GM12878 (cell line): ENCODE measurements at regions not wholly inside any gene's neighbourhood (a gene's known extent, or its start where the extent isn't known, plus 50 kb on each side); places are given as distances from the start of the nearest gene placed in this dataset.

Source experiments
- ATAC-seq: fragments of 200-7000 bp; cut with Tn5 transposase; 3 replicates; pipeline ENCODE4 v1.9.1; 2020; ENCODE audit warnings: mild to moderate bottlenecking, moderate library complexity
- BruUV-seq: library from RNA; stranded (reverse); fragments of 400-500 nt; replicated peaks from 2 replicates; lab custom pipeline; 2021; lab: Mats Ljungman, UMichigan
- CTCF ChIA-PET: fragments of 300-600 bp; sonication (Branson Sonifier 250); formaldehyde crosslinking; extraction: SDS; loops from one replicate; lab custom pipeline; 2021; ENCODE audit warnings: inconsistent platforms; lab: Yijun Ruan, JAX
- POLR2A ChIA-PET: fragments of 350-600 bp; formaldehyde crosslinking; extraction: SDS; loops from one replicate; lab custom pipeline; 2021; ENCODE audit warnings: inconsistent platforms; lab: Charles Lee
- RAD21 ChIA-PET: fragments of 300-600 bp; sonication (Branson Sonifier 250); formaldehyde crosslinking; loops from one replicate; lab custom pipeline; 2023; ENCODE audit warnings: antibody characterized with exemption; ENCODE audit not compliant: unreplicated experiment; lab: Charles Lee
- SMC1A ChIA-PET: fragments of 300-600 bp; sonication (Branson Sonifier 250); formaldehyde crosslinking; loops from one replicate; lab custom pipeline; 2023; ENCODE audit not compliant: unreplicated experiment, uncharacterized antibody; lab: Charles Lee
- DNase-seq: peaks from one replicate; pipeline ENCODE4 v3.0.0-alpha.2; 2011; ENCODE audit warnings: low read depth, low spot score
- FAIRE-seq: peaks from 3 replicates; lab custom pipeline; 2011; peaks lifted over from hg19 to GRCh38; lab: Jason Lieb, UNC
- H2AFZ ChIP-seq: 2 replicates; pipeline ENCODE4 v1.6.0; 2011; ENCODE audit warnings: low read depth, low read length, control low read depth; ENCODE audit not compliant: control insufficient read depth
- H3K27ac ChIP-seq: 2 replicates; pipeline ENCODE4 v1.5.1; 2011; ENCODE audit warnings: control low read depth; ENCODE audit not compliant: control insufficient read depth, insufficient read depth
- H3K27me3 ChIP-seq, 2 experiments: replicated peaks in 1 of 2; 2 replicates each; pipeline versions ENCODE4 v1.6.0 to v1.6.1; 2011; ENCODE audit warnings: low read length in 1 of 2; ENCODE audit not compliant: control insufficient read depth in 2 of 2, insufficient read depth in 2 of 2
- H3K36me3 ChIP-seq, 2 experiments: 2 replicates each; pipeline ENCODE4 v1.5.1; 2011; ENCODE audit warnings: low read length in 1 of 2; ENCODE audit not compliant: control insufficient read depth in 2 of 2, insufficient read depth in 2 of 2
- H3K4me1 ChIP-seq: 2 replicates; pipeline ENCODE4 v1.6.1; 2011; ENCODE audit warnings: mild to moderate bottlenecking, low read length, moderate library complexity, mixed read lengths; ENCODE audit not compliant: control insufficient read depth, insufficient read depth
- H3K4me2 ChIP-seq: 2 replicates; pipeline ENCODE4 v1.6.0; 2011; ENCODE audit warnings: control low read depth; ENCODE audit not compliant: control insufficient read depth, insufficient read depth
- H3K4me3 ChIP-seq: fragments of 200-600 bp; sonication (generic); 2 replicates; pipeline ENCODE4 v1.5.1; 2016
- H3K79me2 ChIP-seq: 2 replicates; pipeline ENCODE4 v1.6.0; 2011; ENCODE audit warnings: low read length; ENCODE audit not compliant: control insufficient read depth, insufficient read depth
- H3K9ac ChIP-seq: 2 replicates; pipeline ENCODE4 v1.8.0; 2011; ENCODE audit warnings: low read length, control low read depth, mixed read lengths; ENCODE audit not compliant: control insufficient read depth, insufficient read depth
- H3K9me3 ChIP-seq: replicated peaks from 3 replicates; pipeline ENCODE4 v1.5.1; 2011; ENCODE audit warnings: mild to moderate bottlenecking, low read length; ENCODE audit not compliant: control insufficient read depth, insufficient read depth
- H4K20me1 ChIP-seq: 2 replicates; pipeline ENCODE4 v1.6.0; 2011; ENCODE audit not compliant: control insufficient read depth, insufficient read depth
- CBX3 ChIP-seq: fragments of 200-600 bp; sonication (generic); IDR thresholded peaks from 2 replicates; pipeline ENCODE4 v1.6.1; 2016; ENCODE audit warnings: low read depth, borderline replicate concordance
- CBX5 ChIP-seq: sonication (generic); IDR thresholded peaks from 2 replicates; pipeline ENCODE4 v1.6.1; 2016; ENCODE audit warnings: low read depth, moderate library complexity, mild to moderate bottlenecking, inconsistent platforms
- CHD2 ChIP-seq: IDR thresholded peaks from 2 replicates; pipeline ENCODE4 v1.6.1; 2011; ENCODE audit warnings: low read depth, low read length, improper control_type of control experiment, borderline replicate concordance
- IKZF2 ChIP-seq, 2 experiments: fragments of 450-650 bp; IDR thresholded peaks; 2 replicates each; pipeline ENCODE4 v1.6.1; 2017; ENCODE audit warnings: mild to moderate bottlenecking in 2 of 2, moderate library complexity in 2 of 2
- NR2C1 ChIP-seq: fragments of 450-650 bp; IDR thresholded peaks from 2 replicates; pipeline ENCODE4 v1.6.1; 2017; ENCODE audit warnings: antibody characterized with exemption, mild to moderate bottlenecking, moderate library complexity
- SMC3 ChIP-seq: IDR thresholded peaks from 2 replicates; pipeline ENCODE4 v1.6.1; 2011; ENCODE audit warnings: low read length, improper control_type of control experiment, borderline replicate concordance
- ZNF207 ChIP-seq: fragments of 450-650 bp; IDR thresholded peaks from 2 replicates; pipeline ENCODE4 v1.6.1; 2014; ENCODE audit warnings: antibody characterized with exemption, mild to moderate bottlenecking, borderline replicate concordance
- ZNF687 ChIP-seq: fragments of 450-650 bp; IDR thresholded peaks from 2 replicates; pipeline ENCODE4 v1.6.1; 2017; ENCODE audit warnings: mild to moderate bottlenecking, moderate library complexity
- ZZZ3 ChIP-seq: IDR thresholded peaks from 2 replicates; pipeline ENCODE4 v1.6.1; 2011; ENCODE audit warnings: low read depth; ENCODE audit not compliant: control insufficient read depth, insufficient read length
- WGBS: methylation state at CpG from one replicate; pipeline ENCODE4 v1.1.6; 2016; ENCODE audit warnings: low lambda C conversion rate; ENCODE audit not compliant: insufficient replicate concordance, insufficient coverage; ENCODE audit errors: missing lambda C conversion rate; 5-methylcytosine and 5-hydroxymethylcytosine counted together
- in situ Hi-C: fragments of 300-500 bp; cut with MboI; formaldehyde crosslinking; loops from 9 replicates; pipeline ENCODE4 v1.14.3; 2018; ENCODE audit warnings: mixed read lengths
- intact Hi-C: fragments of 100-400 bp; cut with micrococcal nuclease; formaldehyde crosslinking; loops from one replicate; pipeline ENCODE4 v1.14.2; 2022; ENCODE audit not compliant: unreplicated experiment
- TF ChIP-seq, protein P1 (sequence below): fragments of 450-650 bp; formaldehyde crosslinking; IDR thresholded peaks from 2 replicates; pipeline ENCODE4 v1.4.0; 2022; ENCODE audit warnings: mild to moderate bottlenecking, moderate library complexity
- TF ChIP-seq, protein P2 (sequence below): fragments of 150-350 bp; IDR thresholded peaks from 2 replicates; pipeline ENCODE4 v1.6.1; 2014; ENCODE audit warnings: mild to moderate bottlenecking, low read depth, low read length

GRCh38 chr2:65701191-65701590 is 268.8 kb upstream of the SPRED2 start (continued):
- TF ChIP-seq ZNF687 (no peak), SMC3 (no peak), NR2C1 (no peak), IKZF2 (IDR thresholded peaks at IDR 0.05) (no peak)
- TF ChIP-seq, protein P1, sequence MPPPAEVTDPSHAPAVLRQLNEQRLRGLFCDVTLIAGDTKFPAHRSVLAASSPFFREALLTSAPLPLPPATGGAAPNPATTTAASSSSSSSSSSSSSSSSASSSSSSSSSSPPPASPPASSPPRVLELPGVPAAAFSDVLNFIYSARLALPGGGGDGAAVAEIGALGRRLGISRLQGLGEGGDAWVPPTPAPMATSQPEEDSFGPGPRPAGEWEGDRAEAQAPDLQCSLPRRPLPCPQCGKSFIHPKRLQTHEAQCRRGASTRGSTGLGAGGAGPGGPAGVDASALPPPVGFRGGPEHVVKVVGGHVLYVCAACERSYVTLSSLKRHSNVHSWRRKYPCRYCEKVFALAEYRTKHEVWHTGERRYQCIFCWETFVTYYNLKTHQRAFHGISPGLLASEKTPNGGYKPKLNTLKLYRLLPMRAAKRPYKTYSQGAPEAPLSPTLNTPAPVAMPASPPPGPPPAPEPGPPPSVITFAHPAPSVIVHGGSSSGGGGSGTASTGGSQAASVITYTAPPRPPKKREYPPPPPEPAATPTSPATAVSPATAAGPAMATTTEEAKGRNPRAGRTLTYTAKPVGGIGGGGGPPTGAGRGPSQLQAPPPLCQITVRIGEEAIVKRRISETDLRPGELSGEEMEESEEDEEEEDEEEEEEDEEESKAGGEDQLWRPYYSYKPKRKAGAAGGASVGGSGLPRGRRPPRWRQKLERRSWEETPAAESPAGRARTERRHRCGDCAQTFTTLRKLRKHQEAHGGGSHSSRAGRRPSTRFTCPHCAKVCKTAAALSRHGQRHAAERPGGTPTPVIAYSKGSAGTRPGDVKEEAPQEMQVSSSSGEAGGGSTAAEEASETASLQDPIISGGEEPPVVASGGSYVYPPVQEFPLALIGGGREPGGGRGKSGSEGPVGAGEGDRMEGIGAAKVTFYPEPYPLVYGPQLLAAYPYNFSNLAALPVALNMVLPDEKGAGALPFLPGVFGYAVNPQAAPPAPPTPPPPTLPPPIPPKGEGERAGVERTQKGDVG = no peak

GRCh38 chr2:65700720-65701119 is 268.3 kb upstream of the SPRED2 start:
- WGBS = 33% methylated on average over 7 of the region's 7 CpGs
- in situ Hi-C loops = no loop called here
- Histone ChIP-seq H3K79me2 (no peaks in the 10 kb centered on the region), H3K36me3 (no peaks in the 10 kb centered on the region), H3K4me2 (no peak overlapping the region), H3K27me3 (no peaks in the 10 kb centered on the region), H2AFZ (no peak overlapping the region), H4K20me1 (no peaks in the 10 kb centered on the region), H3K9ac (no peak overlapping the region), H3K4me1 (no peaks in the 10 kb centered on the region), H3K9me3 (no peaks in the 10 kb centered on the region), H3K4me3 (no peak overlapping the region), H3K27ac (no peak overlapping the region)
- FAIRE-seq (no peak), ATAC-seq (no peak), DNase-seq (no peak)
- POLR2A ChIA-PET = no interaction called here
- intact Hi-C loops = no loop called here
- CTCF ChIA-PET = no interaction called here
- RAD21 ChIA-PET = no interaction called here
- no TSS peak for BruUV-seq
- SMC1A ChIA-PET = no interaction called here
- TF ChIP-seq ZZZ3 (no peak), CBX5 (no peak), ZNF207 (no peak), CBX3 (no peak), CHD2 (no peak)
- TF ChIP-seq, protein P2, sequence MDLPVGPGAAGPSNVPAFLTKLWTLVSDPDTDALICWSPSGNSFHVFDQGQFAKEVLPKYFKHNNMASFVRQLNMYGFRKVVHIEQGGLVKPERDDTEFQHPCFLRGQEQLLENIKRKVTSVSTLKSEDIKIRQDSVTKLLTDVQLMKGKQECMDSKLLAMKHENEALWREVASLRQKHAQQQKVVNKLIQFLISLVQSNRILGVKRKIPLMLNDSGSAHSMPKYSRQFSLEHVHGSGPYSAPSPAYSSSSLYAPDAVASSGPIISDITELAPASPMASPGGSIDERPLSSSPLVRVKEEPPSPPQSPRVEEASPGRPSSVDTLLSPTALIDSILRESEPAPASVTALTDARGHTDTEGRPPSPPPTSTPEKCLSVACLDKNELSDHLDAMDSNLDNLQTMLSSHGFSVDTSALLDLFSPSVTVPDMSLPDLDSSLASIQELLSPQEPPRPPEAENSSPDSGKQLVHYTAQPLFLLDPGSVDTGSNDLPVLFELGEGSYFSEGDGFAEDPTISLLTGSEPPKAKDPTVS = no peak
